GM12878 (cell line): ENCODE measurements at regions not wholly inside any gene's neighbourhood (a gene's known extent, or its start where the extent isn't known, plus 50 kb on each side); places are given as distances from the start of the nearest gene placed in this dataset.

ENCODE experiments used
- MTA3 ChIP-seq: IDR thresholded peaks from 2 replicates; pipeline ENCODE4 v1.6.1; 2012; ENCODE audit warnings: low read length, inconsistent platforms, borderline replicate concordance
- PML ChIP-seq: IDR thresholded peaks from 2 replicates; pipeline ENCODE4 v1.6.1; 2012; ENCODE audit warnings: low read length, inconsistent platforms
- POLR2A ChIP-seq: IDR thresholded peaks from 2 replicates; pipeline ENCODE4 v1.6.1; 2011; ENCODE audit warnings: low read depth, mild to moderate bottlenecking, low read length
- POLR2AphosphoS2 ChIP-seq: IDR thresholded peaks from 2 replicates; pipeline ENCODE4 v1.6.1; 2011; ENCODE audit warnings: low read depth, mild to moderate bottlenecking, low read length, improper control_type of control experiment, moderate library complexity
- POLR2AphosphoS5 ChIP-seq: IDR thresholded peaks from 2 replicates; pipeline ENCODE4 v1.6.1; 2011; ENCODE audit warnings: mild to moderate bottlenecking, low read length, inconsistent platforms
- SPI1 ChIP-seq: IDR thresholded peaks from 2 replicates; pipeline ENCODE4 v1.6.1; 2011; ENCODE audit warnings: low read depth, mild to moderate bottlenecking, low read length, moderate library complexity, borderline replicate concordance; ENCODE audit not compliant: insufficient read depth
- STAT3 ChIP-seq: IDR thresholded peaks from 2 replicates; pipeline ENCODE4 v1.6.1; 2011; ENCODE audit warnings: low read depth, low read length, improper control_type of control experiment
- TAF1 ChIP-seq: IDR thresholded peaks from 2 replicates; pipeline ENCODE4 v1.6.1; 2011; ENCODE audit warnings: mild to moderate bottlenecking, low read depth, low read length, borderline replicate concordance
- TCF7 ChIP-seq: IDR thresholded peaks from 2 replicates; pipeline ENCODE4 v1.6.1; 2014; ENCODE audit warnings: antibody characterized with exemption, borderline replicate concordance
- ZNF274 ChIP-seq: IDR thresholded peaks from one replicate; pipeline ENCODE4 v1.8.0; 2011; ENCODE audit not compliant: insufficient read length, insufficient read depth
- TF ChIP-seq, protein P1 (sequence below), 3 experiments: IDR thresholded peaks in 2 of 3; conservative IDR thresholded peaks in 1 of 3; 2 replicates each; pipeline ENCODE4 v1.5.1; 2011; ENCODE audit warnings: low read depth in 3 of 3, low read length in 3 of 3, mild to moderate bottlenecking in 3 of 3, control low read depth in 2 of 3, moderate library complexity in 2 of 3, inconsistent platforms in 1 of 3, mixed read lengths in 1 of 3; ENCODE audit not compliant: control insufficient read depth in 2 of 3, insufficient read depth in 1 of 3; ENCODE audit errors: extremely low read depth in 1 of 3
- TF ChIP-seq, protein P2 (sequence below): fragments of 450-650 bp; IDR thresholded peaks from 2 replicates; pipeline ENCODE4 v1.6.1; 2017; ENCODE audit warnings: mild to moderate bottlenecking
- TF ChIP-seq, protein P3 (sequence below): IDR thresholded peaks from 2 replicates; pipeline ENCODE4 v1.6.1; 2011; ENCODE audit warnings: low read depth, mild to moderate bottlenecking, low read length, moderate library complexity, borderline replicate concordance; ENCODE audit errors: extremely low read depth
- TF ChIP-seq, protein P4 (sequence below): fragments of 450-650 bp; IDR thresholded peaks from 2 replicates; pipeline ENCODE4 v1.6.1; 2017; ENCODE audit warnings: mild to moderate bottlenecking, moderate library complexity

DNA sequence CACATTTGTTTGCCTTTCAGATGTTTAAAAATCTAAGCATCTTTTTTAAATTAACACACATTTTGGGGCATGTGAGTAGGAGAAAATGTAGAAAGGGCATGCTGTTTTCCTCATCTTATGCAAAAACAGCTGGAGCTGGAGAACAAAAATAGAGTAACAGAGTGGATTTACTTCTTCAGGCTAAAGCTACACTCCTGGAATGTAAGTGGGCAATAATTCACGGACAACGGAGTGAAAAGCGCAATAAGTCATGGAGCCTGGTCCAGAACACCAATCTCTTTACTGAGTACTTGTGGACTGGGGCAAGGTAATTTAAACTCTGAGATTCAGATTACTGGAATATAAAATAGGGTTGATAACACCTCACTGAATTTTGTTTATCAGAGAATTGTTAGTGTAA lies 1018.8 kb upstream of the HS3ST1 start:
- TF ChIP-seq TAF1 (no peak), POLR2A (no peak), POLR2AphosphoS2 (no peak), POLR2AphosphoS5 (no peak), STAT3 (no peak), PML (no peak), MTA3 (no peak), ZNF274 (no peak), TCF7 (no peak), SPI1 (no peak)
- TF ChIP-seq, protein P1, sequence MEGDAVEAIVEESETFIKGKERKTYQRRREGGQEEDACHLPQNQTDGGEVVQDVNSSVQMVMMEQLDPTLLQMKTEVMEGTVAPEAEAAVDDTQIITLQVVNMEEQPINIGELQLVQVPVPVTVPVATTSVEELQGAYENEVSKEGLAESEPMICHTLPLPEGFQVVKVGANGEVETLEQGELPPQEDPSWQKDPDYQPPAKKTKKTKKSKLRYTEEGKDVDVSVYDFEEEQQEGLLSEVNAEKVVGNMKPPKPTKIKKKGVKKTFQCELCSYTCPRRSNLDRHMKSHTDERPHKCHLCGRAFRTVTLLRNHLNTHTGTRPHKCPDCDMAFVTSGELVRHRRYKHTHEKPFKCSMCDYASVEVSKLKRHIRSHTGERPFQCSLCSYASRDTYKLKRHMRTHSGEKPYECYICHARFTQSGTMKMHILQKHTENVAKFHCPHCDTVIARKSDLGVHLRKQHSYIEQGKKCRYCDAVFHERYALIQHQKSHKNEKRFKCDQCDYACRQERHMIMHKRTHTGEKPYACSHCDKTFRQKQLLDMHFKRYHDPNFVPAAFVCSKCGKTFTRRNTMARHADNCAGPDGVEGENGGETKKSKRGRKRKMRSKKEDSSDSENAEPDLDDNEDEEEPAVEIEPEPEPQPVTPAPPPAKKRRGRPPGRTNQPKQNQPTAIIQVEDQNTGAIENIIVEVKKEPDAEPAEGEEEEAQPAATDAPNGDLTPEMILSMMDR (IDR thresholded peaks at IDR 0.05 in 2 of 3, conservative IDR thresholded peaks at IDR 0.05 in 1 of 3; ENCODE audit: control insufficient read depth in 2 of 3, extremely low read depth in 1 of 3, insufficient read depth in 1 of 3, low read depth in 3 of 3, low read length in 3 of 3), result no peak
- TF ChIP-seq, protein P2, sequence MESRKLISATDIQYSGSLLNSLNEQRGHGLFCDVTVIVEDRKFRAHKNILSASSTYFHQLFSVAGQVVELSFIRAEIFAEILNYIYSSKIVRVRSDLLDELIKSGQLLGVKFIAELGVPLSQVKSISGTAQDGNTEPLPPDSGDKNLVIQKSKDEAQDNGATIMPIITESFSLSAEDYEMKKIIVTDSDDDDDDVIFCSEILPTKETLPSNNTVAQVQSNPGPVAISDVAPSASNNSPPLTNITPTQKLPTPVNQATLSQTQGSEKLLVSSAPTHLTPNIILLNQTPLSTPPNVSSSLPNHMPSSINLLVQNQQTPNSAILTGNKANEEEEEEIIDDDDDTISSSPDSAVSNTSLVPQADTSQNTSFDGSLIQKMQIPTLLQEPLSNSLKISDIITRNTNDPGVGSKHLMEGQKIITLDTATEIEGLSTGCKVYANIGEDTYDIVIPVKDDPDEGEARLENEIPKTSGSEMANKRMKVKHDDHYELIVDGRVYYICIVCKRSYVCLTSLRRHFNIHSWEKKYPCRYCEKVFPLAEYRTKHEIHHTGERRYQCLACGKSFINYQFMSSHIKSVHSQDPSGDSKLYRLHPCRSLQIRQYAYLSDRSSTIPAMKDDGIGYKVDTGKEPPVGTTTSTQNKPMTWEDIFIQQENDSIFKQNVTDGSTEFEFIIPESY, result no peak
- TF ChIP-seq, protein P3, sequence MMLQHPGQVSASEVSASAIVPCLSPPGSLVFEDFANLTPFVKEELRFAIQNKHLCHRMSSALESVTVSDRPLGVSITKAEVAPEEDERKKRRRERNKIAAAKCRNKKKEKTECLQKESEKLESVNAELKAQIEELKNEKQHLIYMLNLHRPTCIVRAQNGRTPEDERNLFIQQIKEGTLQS, result no peak
- TF ChIP-seq, protein P4, sequence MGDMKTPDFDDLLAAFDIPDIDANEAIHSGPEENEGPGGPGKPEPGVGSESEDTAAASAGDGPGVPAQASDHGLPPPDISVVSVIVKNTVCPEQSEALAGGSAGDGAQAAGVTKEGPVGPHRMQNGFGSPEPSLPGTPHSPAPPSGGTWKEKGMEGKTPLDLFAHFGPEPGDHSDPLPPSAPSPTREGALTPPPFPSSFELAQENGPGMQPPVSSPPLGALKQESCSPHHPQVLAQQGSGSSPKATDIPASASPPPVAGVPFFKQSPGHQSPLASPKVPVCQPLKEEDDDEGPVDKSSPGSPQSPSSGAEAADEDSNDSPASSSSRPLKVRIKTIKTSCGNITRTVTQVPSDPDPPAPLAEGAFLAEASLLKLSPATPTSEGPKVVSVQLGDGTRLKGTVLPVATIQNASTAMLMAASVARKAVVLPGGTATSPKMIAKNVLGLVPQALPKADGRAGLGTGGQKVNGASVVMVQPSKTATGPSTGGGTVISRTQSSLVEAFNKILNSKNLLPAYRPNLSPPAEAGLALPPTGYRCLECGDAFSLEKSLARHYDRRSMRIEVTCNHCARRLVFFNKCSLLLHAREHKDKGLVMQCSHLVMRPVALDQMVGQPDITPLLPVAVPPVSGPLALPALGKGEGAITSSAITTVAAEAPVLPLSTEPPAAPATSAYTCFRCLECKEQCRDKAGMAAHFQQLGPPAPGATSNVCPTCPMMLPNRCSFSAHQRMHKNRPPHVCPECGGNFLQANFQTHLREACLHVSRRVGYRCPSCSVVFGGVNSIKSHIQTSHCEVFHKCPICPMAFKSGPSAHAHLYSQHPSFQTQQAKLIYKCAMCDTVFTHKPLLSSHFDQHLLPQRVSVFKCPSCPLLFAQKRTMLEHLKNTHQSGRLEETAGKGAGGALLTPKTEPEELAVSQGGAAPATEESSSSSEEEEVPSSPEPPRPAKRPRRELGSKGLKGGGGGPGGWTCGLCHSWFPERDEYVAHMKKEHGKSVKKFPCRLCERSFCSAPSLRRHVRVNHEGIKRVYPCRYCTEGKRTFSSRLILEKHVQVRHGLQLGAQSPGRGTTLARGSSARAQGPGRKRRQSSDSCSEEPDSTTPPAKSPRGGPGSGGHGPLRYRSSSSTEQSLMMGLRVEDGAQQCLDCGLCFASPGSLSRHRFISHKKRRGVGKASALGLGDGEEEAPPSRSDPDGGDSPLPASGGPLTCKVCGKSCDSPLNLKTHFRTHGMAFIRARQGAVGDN, result no peak
